Mucosa of rectum (tissue), 2 donors: ENCODE measurements at regions not wholly inside any gene's neighbourhood (a gene's known extent, or its start where the extent isn't known, plus 50 kb on each side); places are given as distances from the start of the nearest gene placed in this dataset.

Experiments used
- H3K27ac ChIP-seq, 2 donors: one replicate each; pipeline ENCODE4 v1.7.0; 2013; ENCODE audit warnings: inconsistent platforms in 2 of 2, low read depth in 2 of 2, low read length in 2 of 2
- H3K27me3 ChIP-seq, 2 donors: one replicate each; pipeline ENCODE4 v1.7.0; 2013; ENCODE audit warnings: low read length in 2 of 2; ENCODE audit not compliant: control insufficient read depth in 2 of 2, insufficient read depth in 2 of 2
- H3K36me3 ChIP-seq, 2 donors: one replicate each; pipeline ENCODE4 v1.7.0; 2013; ENCODE audit warnings: low read length in 2 of 2; ENCODE audit not compliant: control insufficient read depth in 2 of 2, insufficient read depth in 2 of 2
- H3K4me1 ChIP-seq, 2 donors: one replicate each; pipeline ENCODE4 v1.7.0; 2013; ENCODE audit warnings: low read length in 2 of 2, mild to moderate bottlenecking in 1 of 2; ENCODE audit not compliant: control insufficient read depth in 2 of 2, insufficient read depth in 2 of 2
- H3K4me3 ChIP-seq, 2 donors: one replicate each; pipeline ENCODE4 v1.7.0; 2013; ENCODE audit warnings: low read length in 2 of 2
- H3K9ac ChIP-seq, 2 donors: one replicate each; pipeline ENCODE4 v1.7.0; 2013; ENCODE audit warnings: low read length in 2 of 2, low read depth in 1 of 2, mild to moderate bottlenecking in 1 of 2
- H3K9me3 ChIP-seq, 2 donors: one replicate each; pipeline ENCODE4 v1.7.0; 2013; ENCODE audit warnings: low read length in 2 of 2; ENCODE audit not compliant: control insufficient read depth in 2 of 2
- donor health status: healthy.
- donor health status: Normal muscosa, but diverticular disease.

GRCh38 chr4:128697323-128697722, 112.2 kb upstream of the JADE1 start:
- Histone ChIP-seq H3K4me3 (no peak overlapping the region), H3K36me3 (no peaks in the 10 kb centered on the region), H3K27ac (no peak overlapping the region), H3K9me3 (no peaks in the 10 kb centered on the region), H3K27me3 (no peaks in the 10 kb centered on the region), H3K4me1 (no peaks in the 10 kb centered on the region), H3K9ac (no peak overlapping the region)

GRCh38 chr4:128690011-128690410, 119.5 kb upstream of the JADE1 start:
- H3K9ac ChIP-seq: no peak overlapping the region
- H3K9me3 ChIP-seq: no peaks in the 10 kb centered on the region
- no peak overlapping the region for H3K27ac ChIP-seq
- H3K27me3 ChIP-seq: no peaks in the 10 kb centered on the region
- H3K36me3 ChIP-seq: no peaks in the 10 kb centered on the region
- no peaks in the 10 kb centered on the region for H3K4me1 ChIP-seq
- no peak overlapping the region for H3K4me3 ChIP-seq

GRCh38 chr4:128688846-128689437, 120.6 kb upstream of the JADE1 start:
- Histone ChIP-seq H3K4me1 (no peaks in the 10 kb centered on the region), H3K9me3 (no peaks in the 10 kb centered on the region), H3K36me3 (no peaks in the 10 kb centered on the region), H3K9ac (no peak overlapping the region), H3K27ac (no peak overlapping the region), H3K4me3 (no peak overlapping the region), H3K27me3 (no peaks in the 10 kb centered on the region)

- H3K4me1 ChIP-seq: no peaks in the 10 kb centered on the region
- H3K9me3 ChIP-seq: no peaks in the 10 kb centered on the region
- H3K27me3 ChIP-seq: no peaks in the 10 kb centered on the region
- no peak overlapping the region for H3K27ac ChIP-seq
- no peak overlapping the region for H3K4me3 ChIP-seq
- no peak overlapping the region for H3K9ac ChIP-seq
- H3K36me3 ChIP-seq: no peaks in the 10 kb centered on the region
Observed at GRCh38 chr4:128688033-128688721, 121.3 kb upstream of the JADE1 start.

GRCh38 chr4:128686810-128687209, 122.7 kb upstream of the JADE1 start:
- Histone ChIP-seq H3K9ac (no peak overlapping the region), H3K27ac (no peak overlapping the region), H3K27me3 (no peaks in the 10 kb centered on the region), H3K4me1 (no peaks in the 10 kb centered on the region), H3K4me3 (no peak overlapping the region), H3K36me3 (no peaks in the 10 kb centered on the region), H3K9me3 (no peaks in the 10 kb centered on the region)

GRCh38 chr4:128686032-128686465, 123.5 kb upstream of the JADE1 start:
- Histone ChIP-seq H3K4me3 (no peak overlapping the region), H3K27me3 (no peaks in the 10 kb centered on the region), H3K36me3 (no peaks in the 10 kb centered on the region), H3K4me1 (no peaks in the 10 kb centered on the region), H3K9me3 (no peaks in the 10 kb centered on the region), H3K27ac (no peak overlapping the region), H3K9ac (no peak overlapping the region)

- no peaks in the 10 kb centered on the region for H3K36me3 ChIP-seq
- no peaks in the 10 kb centered on the region for H3K4me1 ChIP-seq
- H3K9ac ChIP-seq: no peak overlapping the region
- H3K9me3 ChIP-seq: no peaks in the 10 kb centered on the region
- no peak overlapping the region for H3K4me3 ChIP-seq
- H3K27me3 ChIP-seq: no peaks in the 10 kb centered on the region
- H3K27ac ChIP-seq: no peak overlapping the region
Observed at GRCh38 chr4:128684016-128684415, 125.5 kb upstream of the JADE1 start.

- Histone ChIP-seq H3K4me3 (no peak overlapping the region), H3K27ac (no peak overlapping the region), H3K9ac (no peak overlapping the region), H3K9me3 (no peaks in the 10 kb centered on the region), H3K36me3 (no peaks in the 10 kb centered on the region), H3K27me3 (no peaks in the 10 kb centered on the region), H3K4me1 (no peaks in the 10 kb centered on the region)
Observed at GRCh38 chr4:128682942-128683666, 126.4 kb upstream of the JADE1 start.

- Histone ChIP-seq H3K4me1 (no peaks in the 10 kb centered on the region), H3K4me3 (no peak overlapping the region), H3K27me3 (no peaks in the 10 kb centered on the region), H3K9me3 (no peaks in the 10 kb centered on the region), H3K27ac (no peak overlapping the region), H3K36me3 (no peaks in the 10 kb centered on the region), H3K9ac (no peak overlapping the region)
Observed at GRCh38 chr4:128676095-128676494, 133.4 kb upstream of the JADE1 start.

GRCh38 chr4:128675083-128675482, 134.4 kb upstream of the JADE1 start:
- Histone ChIP-seq H3K27me3 (no peaks in the 10 kb centered on the region), H3K4me3 (no peak overlapping the region), H3K9me3 (no peaks in the 10 kb centered on the region), H3K36me3 (no peaks in the 10 kb centered on the region), H3K9ac (no peak overlapping the region), H3K27ac (no peak overlapping the region), H3K4me1 (no peaks in the 10 kb centered on the region)
